SU-DHL-6 (cell line): ENCODE measurements at regions not wholly inside any gene's neighbourhood (a gene's known extent, or its start where the extent isn't known, plus 50 kb on each side); places are given as distances from the start of the nearest gene placed in this dataset.

Experiments
- H2AFZ ChIP-seq: fragments of 200-600 bp; sonication (generic); 2 replicates; pipeline ENCODE4 v1.6.1; 2014; ENCODE audit warnings: low read depth, mild to moderate bottlenecking, moderate library complexity, mixed read lengths, antibody characterized with exemption, low read length; ENCODE audit not compliant: severe bottlenecking
- H3F3A ChIP-seq: fragments of 200-600 bp; shearing (Covaris generic); 2 replicates; pipeline ENCODE4 v1.6.0; 2016; ENCODE audit warnings: antibody characterized with exemption, mild to moderate bottlenecking; ENCODE audit not compliant: insufficient read depth
- H3K27ac ChIP-seq: fragments of 200-600 bp; sonication (generic); 2 replicates; pipeline ENCODE4 v1.5.1; 2016; ENCODE audit warnings: low read depth, mild to moderate bottlenecking, low read length, moderate library complexity, mixed read lengths
- H3K27me3 ChIP-seq: fragments of 200-600 bp; sonication (generic), shearing (Covaris generic); 2 replicates; pipeline ENCODE4 v1.6.0; 2014; ENCODE audit warnings: mild to moderate bottlenecking, low read length
- H3K36me3 ChIP-seq: fragments of 200-600 bp; sonication (generic); 2 replicates; pipeline ENCODE4 v1.6.1; 2014; ENCODE audit warnings: mild to moderate bottlenecking, low read length, mixed read lengths
- H3K4me2 ChIP-seq: fragments of 300-600, 200-600 bp; shearing (Covaris generic), sonication (generic); 2 replicates; pipeline ENCODE4 v1.6.0; 2014; ENCODE audit warnings: low read length, low read depth, mild to moderate bottlenecking; ENCODE audit not compliant: poor library complexity, severe bottlenecking
- H3K4me3 ChIP-seq: fragments of 200-600 bp; sonication (generic); 2 replicates; pipeline ENCODE4 v1.5.1; 2014; ENCODE audit warnings: antibody characterized with exemption, low read length, mild to moderate bottlenecking, mixed read lengths; ENCODE audit not compliant: insufficient read depth, poor library complexity, severe bottlenecking
- H3K79me2 ChIP-seq: fragments of 200-600 bp; sonication (generic); 2 replicates; pipeline ENCODE4 v1.6.1; 2014; ENCODE audit warnings: mild to moderate bottlenecking, low read length, moderate library complexity; ENCODE audit not compliant: insufficient read depth
- H3K9ac ChIP-seq: fragments of 200-600 bp; sonication (generic); 2 replicates; pipeline ENCODE4 v1.7.0; 2014; ENCODE audit warnings: mild to moderate bottlenecking, low read length
- H3K9me2 ChIP-seq: fragments of 200-600 bp; sonication (generic); replicated peaks from 2 replicates; pipeline ENCODE4 v1.6.1; 2014; ENCODE audit warnings: low read length; ENCODE audit not compliant: insufficient read depth
- H3K9me3 ChIP-seq: fragments of 200-600 bp; sonication (generic); 2 replicates; pipeline ENCODE4 v1.6.1; 2014; ENCODE audit warnings: low read length, mixed read lengths; ENCODE audit not compliant: insufficient read depth
- H4K20me1 ChIP-seq: fragments of 200-600 bp; sonication (generic); 2 replicates; pipeline ENCODE4 v1.6.1; 2014; ENCODE audit warnings: low read depth, mild to moderate bottlenecking, antibody characterized with exemption, low read length, moderate library complexity, mixed read lengths
- EZH2phosphoT487 ChIP-seq: fragments of 200-600 bp; sonication (generic), shearing (Covaris generic); conservative IDR thresholded peaks from 2 replicates; pipeline ENCODE4 v1.6.1; 2018; ENCODE audit warnings: mild to moderate bottlenecking, antibody characterized with exemption, low read length, moderate library complexity, mixed read lengths
- TF ChIP-seq, protein P1 (sequence below): fragments of 200-600 bp; sonication (generic); IDR thresholded peaks from one replicate; pipeline ENCODE4 v1.5.1; 2017; ENCODE audit warnings: antibody characterized with exemption, mild to moderate bottlenecking, low read length, moderate library complexity; ENCODE audit not compliant: insufficient read depth, poor library complexity, severe bottlenecking

GRCh38 chrX:45830343-45830742 lies 629.7 kb upstream of the DIPK2B start:
- no peaks in the 10 kb centered on the region for H3K27me3 ChIP-seq
- H3K9ac ChIP-seq: no peak overlapping the region
- no peak overlapping the region for H3K4me2 ChIP-seq
- no peaks in the 10 kb centered on the region for H3K9me3 ChIP-seq
- no peaks in the 10 kb centered on the region for H3K36me3 ChIP-seq
- TF ChIP-seq EZH2phosphoT487: no peak
- TF ChIP-seq, protein P1, sequence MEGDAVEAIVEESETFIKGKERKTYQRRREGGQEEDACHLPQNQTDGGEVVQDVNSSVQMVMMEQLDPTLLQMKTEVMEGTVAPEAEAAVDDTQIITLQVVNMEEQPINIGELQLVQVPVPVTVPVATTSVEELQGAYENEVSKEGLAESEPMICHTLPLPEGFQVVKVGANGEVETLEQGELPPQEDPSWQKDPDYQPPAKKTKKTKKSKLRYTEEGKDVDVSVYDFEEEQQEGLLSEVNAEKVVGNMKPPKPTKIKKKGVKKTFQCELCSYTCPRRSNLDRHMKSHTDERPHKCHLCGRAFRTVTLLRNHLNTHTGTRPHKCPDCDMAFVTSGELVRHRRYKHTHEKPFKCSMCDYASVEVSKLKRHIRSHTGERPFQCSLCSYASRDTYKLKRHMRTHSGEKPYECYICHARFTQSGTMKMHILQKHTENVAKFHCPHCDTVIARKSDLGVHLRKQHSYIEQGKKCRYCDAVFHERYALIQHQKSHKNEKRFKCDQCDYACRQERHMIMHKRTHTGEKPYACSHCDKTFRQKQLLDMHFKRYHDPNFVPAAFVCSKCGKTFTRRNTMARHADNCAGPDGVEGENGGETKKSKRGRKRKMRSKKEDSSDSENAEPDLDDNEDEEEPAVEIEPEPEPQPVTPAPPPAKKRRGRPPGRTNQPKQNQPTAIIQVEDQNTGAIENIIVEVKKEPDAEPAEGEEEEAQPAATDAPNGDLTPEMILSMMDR: no peak
- H3K27ac ChIP-seq: no peak overlapping the region
- no peaks in the 10 kb centered on the region for H3K9me2 ChIP-seq
- no peaks in the 10 kb centered on the region for H3K79me2 ChIP-seq
- no peaks in the 10 kb centered on the region for H4K20me1 ChIP-seq
- no peaks in the 10 kb centered on the region for H3F3A ChIP-seq
- no peak overlapping the region for H2AFZ ChIP-seq
- no peak overlapping the region for H3K4me3 ChIP-seq

- H3K4me3 ChIP-seq: no peak overlapping the region
- no peak overlapping the region for H2AFZ ChIP-seq
- no peaks in the 10 kb centered on the region for H3K36me3 ChIP-seq
- no peaks in the 10 kb centered on the region for H3K9me3 ChIP-seq
- no peak for TF ChIP-seq EZH2phosphoT487
- TF ChIP-seq, protein P1: no peak
- H3F3A ChIP-seq: no peaks in the 10 kb centered on the region
- H3K27me3 ChIP-seq: no peaks in the 10 kb centered on the region
- H4K20me1 ChIP-seq: no peaks in the 10 kb centered on the region
- no peaks in the 10 kb centered on the region for H3K9me2 ChIP-seq
- H3K27ac ChIP-seq: no peak overlapping the region
- H3K79me2 ChIP-seq: no peaks in the 10 kb centered on the region
- no peak overlapping the region for H3K4me2 ChIP-seq
- no peak overlapping the region for H3K9ac ChIP-seq
These were observed 623.8 kb upstream of the DIPK2B start for GRCh38 chrX:45824471-45824870.

- Histone ChIP-seq H3K9me3 (no peaks in the 10 kb centered on the region), H3K27me3 (no peaks in the 10 kb centered on the region), H4K20me1 (no peaks in the 10 kb centered on the region), H3K4me3 (no peak overlapping the region), H3K27ac (no peak overlapping the region), H3F3A (no peaks in the 10 kb centered on the region), H3K9me2 (no peaks in the 10 kb centered on the region), H3K79me2 (no peaks in the 10 kb centered on the region), H2AFZ (no peak overlapping the region), H3K4me2 (no peak overlapping the region), H3K36me3 (no peaks in the 10 kb centered on the region), H3K9ac (no peak overlapping the region)
- no peak for TF ChIP-seq EZH2phosphoT487
- TF ChIP-seq, protein P1: no peak
These were observed 622.9 kb upstream of the DIPK2B start for GRCh38 chrX:45823536-45823935.

GRCh38 chrX:45822124-45822523 lies 621.4 kb upstream of the DIPK2B start:
- Histone ChIP-seq H3F3A (no peaks in the 10 kb centered on the region), H2AFZ (no peak overlapping the region), H3K9me3 (no peaks in the 10 kb centered on the region), H4K20me1 (no peaks in the 10 kb centered on the region), H3K9me2 (no peaks in the 10 kb centered on the region), H3K27me3 (no peaks in the 10 kb centered on the region), H3K27ac (no peak overlapping the region), H3K79me2 (no peaks in the 10 kb centered on the region), H3K4me2 (no peak overlapping the region), H3K36me3 (no peaks in the 10 kb centered on the region), H3K9ac (no peak overlapping the region), H3K4me3 (no peak overlapping the region)
- no peak for TF ChIP-seq EZH2phosphoT487
- TF ChIP-seq, protein P1: no peak
